H1 (cell line): ENCODE measurements at regions not wholly inside any gene's neighbourhood (a gene's known extent, or its start where the extent isn't known, plus 50 kb on each side); places are given as distances from the start of the nearest gene placed in this dataset.
A peak's percentile ranks its signal among the peaks of the same experiment; 100 is the strongest.
"Not testable (repeated sequence)": the region's sequence is repeated elsewhere in the genome, so short reads cannot be mapped to it uniquely, and the experiment has no call there.

Experiments used
- CTCF ChIA-PET: fragments of 300-600 bp; sonication (Branson Sonifier 250); formaldehyde crosslinking; loops from one replicate; lab custom pipeline; 2021; ENCODE audit not compliant: partially characterized antibody; lab: Charles Lee
- POLR2A ChIA-PET: fragments of 300-600 bp; sonication (Branson Sonifier 250); formaldehyde crosslinking; loops from one replicate; lab custom pipeline; 2021; ENCODE audit warnings: inconsistent platforms; ENCODE audit not compliant: partially characterized antibody; lab: Charles Lee
- DNase-seq, 2 experiments: peaks; one replicate each; pipeline versions ENCODE4 v3.0.0 to v3.0.0-alpha.2; 2010 to 2022; ENCODE audit warnings: low spot score in 2 of 2, low read depth in 1 of 2, mixed read lengths in 1 of 2
- FAIRE-seq: peaks from 2 replicates; lab custom pipeline; 2011; peaks lifted over from hg19 to GRCh38; lab: Jason Lieb, UNC
- H2AFZ ChIP-seq: 2 replicates; pipeline ENCODE4 v1.8.1; 2012; ENCODE audit warnings: low read length, inconsistent platforms
- H2AK5ac ChIP-seq: 2 replicates; pipeline ENCODE4 v1.6.1; 2013; ENCODE audit warnings: low read depth, low read length
- H2BK120ac ChIP-seq: replicated peaks from 2 replicates; pipeline ENCODE3; 2013; ENCODE audit warnings: low read depth, low read length, inconsistent platforms
- H2BK12ac ChIP-seq: 2 replicates; pipeline ENCODE4 v1.6.1; 2013; ENCODE audit warnings: low read depth, low read length
- H2BK15ac ChIP-seq: 2 replicates; pipeline ENCODE4 v1.6.1; 2013; ENCODE audit warnings: low read length
- H2BK20ac ChIP-seq: 2 replicates; pipeline ENCODE4 v1.6.1; 2013; ENCODE audit warnings: low read length
- H2BK5ac ChIP-seq: 2 replicates; pipeline ENCODE4 v1.6.1; 2013; ENCODE audit warnings: low read depth, low read length
- H3K14ac ChIP-seq: 2 replicates; pipeline ENCODE4 v1.6.1; 2013; ENCODE audit warnings: inconsistent platforms; ENCODE audit not compliant: insufficient read length
- H3K18ac ChIP-seq: 2 replicates; pipeline ENCODE4 v1.6.1; 2013; ENCODE audit warnings: low read length; ENCODE audit errors: extremely low read depth
- H3K23ac ChIP-seq: 2 replicates; pipeline ENCODE4 v1.6.1; 2013; ENCODE audit warnings: inconsistent platforms; ENCODE audit not compliant: insufficient read length
- H3K23me2 ChIP-seq: 2 replicates; pipeline ENCODE4 v1.6.1; 2013; ENCODE audit warnings: low read depth, low read length
- H3K27ac ChIP-seq: 2 replicates; pipeline ENCODE4 v1.6.1; 2011; ENCODE audit warnings: low read depth, low read length, inconsistent platforms
- H3K27me3 ChIP-seq, 4 experiments: replicated peaks in 1 of 4; 1 replicate in 1 of 4; 2 replicates in 3 of 4; pipeline versions ENCODE4 v1.6.1 to v1.8.1; 2011 to 2013; ENCODE audit warnings: low read length in 3 of 4, mild to moderate bottlenecking in 3 of 4, inconsistent platforms in 2 of 4, mixed read lengths in 2 of 4, moderate library complexity in 1 of 4; ENCODE audit not compliant: control insufficient read depth in 3 of 4, insufficient read depth in 3 of 4; ENCODE audit errors: extremely low read depth in 1 of 4
- H3K36me3 ChIP-seq, 4 experiments: 2 replicates each; pipeline versions ENCODE4 v1.6.1 to v1.8.1; 2011 to 2013; ENCODE audit warnings: mild to moderate bottlenecking in 4 of 4, low read length in 3 of 4, moderate library complexity in 2 of 4, control low read depth in 1 of 4, inconsistent platforms in 1 of 4; ENCODE audit not compliant: insufficient read depth in 4 of 4, control insufficient read depth in 2 of 4
- H3K4ac ChIP-seq: replicated peaks from 2 replicates; pipeline ENCODE3; 2013; ENCODE audit warnings: low read length, low read depth, mixed read lengths, inconsistent platforms; ENCODE audit not compliant: insufficient read length
- H3K4me1 ChIP-seq, 4 experiments: replicated peaks in 1 of 4; 1 replicate in 1 of 4; 2 replicates in 3 of 4; pipeline versions ENCODE4 v1.6.1 to v1.8.1; 2011 to 2013; ENCODE audit warnings: low read length in 3 of 4, inconsistent platforms in 2 of 4, mixed read lengths in 1 of 4; ENCODE audit not compliant: insufficient read depth in 4 of 4, control insufficient read depth in 3 of 4
- H3K4me2 ChIP-seq, 2 experiments: 2 replicates each; pipeline versions ENCODE4 v1.6.1 to v1.8.1; 2011 to 2013; ENCODE audit warnings: low read depth in 2 of 2, low read length in 2 of 2, control low read depth in 1 of 2, inconsistent platforms in 1 of 2, mild to moderate bottlenecking in 1 of 2; ENCODE audit not compliant: insufficient read depth in 1 of 2
- H3K4me3 ChIP-seq, 4 experiments: fragments of 200-600, 300-600 bp in 1 of 4; sonication (generic), shearing (Covaris generic), sonication (Bioruptor Twin) in 1 of 4; 2 replicates each; pipeline versions ENCODE4 v1.5.1 to v1.8.1; 2011 to 2016; ENCODE audit warnings: low read length in 4 of 4, low read depth in 3 of 4, control low read depth in 2 of 4, inconsistent platforms in 2 of 4, mild to moderate bottlenecking in 2 of 4, mixed read lengths in 1 of 4, moderate library complexity in 1 of 4; ENCODE audit not compliant: insufficient read depth in 2 of 4; ENCODE audit errors: extremely low read depth in 1 of 4
- H3K56ac ChIP-seq: replicated peaks from 2 replicates; pipeline ENCODE3; 2013; ENCODE audit warnings: low read depth, mild to moderate bottlenecking, mixed read lengths, low read length, inconsistent platforms; ENCODE audit not compliant: insufficient read length
- H3K79me1 ChIP-seq: 2 replicates; pipeline ENCODE4 v1.6.1; 2013; ENCODE audit warnings: low read depth, low read length, control low read depth
- H3K79me2 ChIP-seq, 2 experiments: 2 replicates each; pipeline versions ENCODE4 v1.6.1 to v1.8.1; 2012 to 2013; ENCODE audit warnings: low read length in 2 of 2, mild to moderate bottlenecking in 2 of 2, inconsistent platforms in 1 of 2; ENCODE audit not compliant: insufficient read depth in 2 of 2, control insufficient read depth in 1 of 2
- H3K9ac ChIP-seq, 4 experiments: replicated peaks in 1 of 4; 1 replicate in 1 of 4; 2 replicates in 3 of 4; pipeline versions ENCODE4 v1.6.1 to v1.8.1; 2011 to 2013; ENCODE audit warnings: low read depth in 3 of 4, low read length in 3 of 4, control low read depth in 2 of 4, mild to moderate bottlenecking in 2 of 4, moderate library complexity in 2 of 4, inconsistent platforms in 1 of 4; ENCODE audit errors: extremely low read depth in 1 of 4
- H3K9me3 ChIP-seq, 2 experiments: 2 replicates each; pipeline versions ENCODE4 v1.6.1 to v1.8.1; 2012 to 2013; ENCODE audit warnings: mild to moderate bottlenecking in 2 of 2, moderate library complexity in 2 of 2, control low read depth in 1 of 2, inconsistent platforms in 1 of 2, low read depth in 1 of 2, low read length in 1 of 2, mixed read lengths in 1 of 2; ENCODE audit not compliant: insufficient read depth in 2 of 2
- H4K20me1 ChIP-seq, 2 experiments: replicated peaks in 1 of 2; 2 replicates each; pipeline versions ENCODE3 to v1.8.1; 2011 to 2013; ENCODE audit warnings: inconsistent platforms in 2 of 2, low read length in 2 of 2, mild to moderate bottlenecking in 1 of 2; ENCODE audit not compliant: insufficient read depth in 2 of 2, control insufficient read depth in 1 of 2
- H4K5ac ChIP-seq: 2 replicates; pipeline ENCODE4 v1.6.1; 2013; ENCODE audit warnings: low read length, low read depth, mixed read lengths, inconsistent platforms; ENCODE audit not compliant: insufficient read length
- H4K8ac ChIP-seq: 2 replicates; pipeline ENCODE4 v1.8.0; 2013; ENCODE audit warnings: mild to moderate bottlenecking, moderate library complexity, low read length, inconsistent platforms; ENCODE audit not compliant: insufficient read depth; ENCODE audit errors: extremely low read depth
- H4K91ac ChIP-seq: replicated peaks from 2 replicates; pipeline ENCODE3; 2013; ENCODE audit warnings: low read length, mixed read lengths, inconsistent platforms; ENCODE audit not compliant: insufficient read length
- PHF8 ChIP-seq: fragments of 200-600 bp; sonication (generic); conservative IDR thresholded peaks from 2 replicates; pipeline ENCODE4 v1.7.1; 2012; ENCODE audit warnings: low read depth, mild to moderate bottlenecking, inconsistent platforms, low read length, moderate library complexity
- POLR2A ChIP-seq, 2 experiments: IDR thresholded peaks; 1 replicate in 1 of 2; 2 replicates in 1 of 2; pipeline ENCODE4 v1.6.1; 2011; ENCODE audit warnings: low read depth in 2 of 2, low read length in 2 of 2, mild to moderate bottlenecking in 2 of 2; ENCODE audit errors: control extremely low read depth in 1 of 2
- TAF1 ChIP-seq: IDR thresholded peaks from 2 replicates; pipeline ENCODE4 v1.6.1; 2011; ENCODE audit warnings: mild to moderate bottlenecking, low read depth, low read length
- YY1 ChIP-seq: IDR thresholded peaks from 2 replicates; pipeline ENCODE4 v1.6.1; 2011; ENCODE audit warnings: low read depth, mild to moderate bottlenecking, low read length
- WGBS, 2 experiments: shearing (Covaris generic) in 1 of 2; methylation state at CpG; one replicate each; pipeline versions ENCODE4 v1.1.6 to v1.1.7; 2013 to 2015; ENCODE audit warnings: low lambda C conversion rate in 2 of 2, mixed read lengths in 2 of 2, inconsistent platforms in 1 of 2, low coverage in 1 of 2, missing lambda C conversion rate in 1 of 2; ENCODE audit not compliant: insufficient replicate concordance in 2 of 2, insufficient coverage in 1 of 2, insufficient read length in 1 of 2; ENCODE audit errors: extremely low coverage in 1 of 2, missing lambda C conversion rate in 1 of 2; 5-methylcytosine and 5-hydroxymethylcytosine counted together

GRCh38 chr14:57112072-57112807 lies 156.5 kb downstream of the EXOC5 start:
- peak overlapping the region in 3 of 4 experiments; percentile 34 to 62 (median 50); a peak in 5 of 8 replicates for H3K4me3 ChIP-seq

More at GRCh38 chr14:57112072-57112807, 156.5 kb downstream of the EXOC5 start:
- H4K5ac ChIP-seq, H3K4me2 ChIP-seq, CTCF ChIA-PET, H2BK5ac ChIP-seq, FAIRE-seq, H3K4ac ChIP-seq, H3K79me2 ChIP-seq, H3K4me1 ChIP-seq, H2AK5ac ChIP-seq, H3K14ac ChIP-seq, H4K20me1 ChIP-seq, H3K36me3 ChIP-seq, H2BK15ac ChIP-seq, H2BK12ac ChIP-seq, H4K91ac ChIP-seq, H2BK120ac ChIP-seq, H3K23me2 ChIP-seq, H3K18ac ChIP-seq, H3K27me3 ChIP-seq, H3K79me1 ChIP-seq, H3K56ac ChIP-seq, H2AFZ ChIP-seq, H3K9me3 ChIP-seq, H3K23ac ChIP-seq, H2BK20ac ChIP-seq: not testable (repeated sequence)
- Histone ChIP-seq H4K8ac (0 out of 2 replicates have a peak overlapping the region, but pooled peaks have one; percentile 71), H3K27ac (peak overlapping the region; percentile 73; the same call in 1 of the 2 replicates), H3K9ac (peak overlapping the region in 3 of 4 experiments; percentile 34 to 88 (median 51); a peak in 3 of 7 replicates)
- TF ChIP-seq YY1 (peak; percentile 63), PHF8 (0 out of 2 replicates have a peak, but pooled peaks have one; percentile 37), POLR2A (IDR thresholded peaks at IDR 0.05; ENCODE audit: control extremely low read depth in 1 of 2, low read depth in 2 of 2, low read length in 2 of 2) (0 out of 3 replicates have a peak, but pooled peaks of 1 of the 2 experiments have one; percentile 38), TAF1 (peak; percentile 48)
- DNase-seq = peak in 1 of 2 experiments; percentile 63
- POLR2A ChIA-PET = interaction anchor here (1.1 kb wide), 1 partner anchor 9 kb away, joined by 3 read pairs; no protein-coding TSS in a partner anchor
- WGBS, 2 experiments = 28% methylated on average over 11 of the region's 32 CpGs; no CpG with 5 or more reads in 1 of the 2 experiments
